ENCODE measurements at regions not wholly inside any gene's neighbourhood (a gene's known extent, or its start where the extent isn't known, plus 50 kb on each side); places are given as distances from the start of the nearest gene placed in this dataset.

GRCh38 chr1:232196042-232196441, 433.9 kb downstream of the SIPA1L2 start:
- no peaks in the 10 kb centered on the region for H3K36me3 ChIP-seq (ENCODE audit: control insufficient read depth, insufficient read depth, low read length)
- H3K9me3 ChIP-seq (ENCODE audit: control insufficient read depth, low read length) = no peaks in the 10 kb centered on the region
- H3K27ac ChIP-seq (ENCODE audit: insufficient read depth, low read length, poor library complexity, severe bottlenecking) = no peak overlapping the region
- H3K4me3 ChIP-seq (ENCODE audit: insufficient read depth, low read depth, low read length, poor library complexity, severe bottlenecking) = no peak overlapping the region
- no peaks in the 10 kb centered on the region for H3K4me1 ChIP-seq (ENCODE audit: control insufficient read depth, insufficient read depth, low read length, poor library complexity, severe bottlenecking)
- H3K27me3 ChIP-seq (replicated peaks; ENCODE audit: control insufficient read depth, insufficient read depth, low read length, poor library complexity, severe bottlenecking) = no peaks in the 10 kb centered on the region
- DNase-seq = no peak

GRCh38 chr1:232194424-232194823, 435.5 kb downstream of the SIPA1L2 start:
- Histone ChIP-seq H3K9me3 (ENCODE audit: control insufficient read depth, low read length) (no peaks in the 10 kb centered on the region), H3K27me3 (replicated peaks; ENCODE audit: control insufficient read depth, insufficient read depth, low read length, poor library complexity, severe bottlenecking) (no peaks in the 10 kb centered on the region), H3K4me3 (ENCODE audit: insufficient read depth, low read depth, low read length, poor library complexity, severe bottlenecking) (no peak overlapping the region), H3K36me3 (ENCODE audit: control insufficient read depth, insufficient read depth, low read length) (no peaks in the 10 kb centered on the region), H3K4me1 (ENCODE audit: control insufficient read depth, insufficient read depth, low read length, poor library complexity, severe bottlenecking) (no peaks in the 10 kb centered on the region), H3K27ac (ENCODE audit: insufficient read depth, low read length, poor library complexity, severe bottlenecking) (no peak overlapping the region)
- no peak for DNase-seq

- H3K27ac ChIP-seq (ENCODE audit: insufficient read depth, low read length, poor library complexity, severe bottlenecking) = no peak overlapping the region
These were observed 436.5 kb downstream of the SIPA1L2 start for GRCh38 chr1:232193451-232193783.

GRCh38 chr1:232192781-232193450, 437.0 kb downstream of the SIPA1L2 start:
- no peaks in the 10 kb centered on the region for H3K27me3 ChIP-seq (replicated peaks; ENCODE audit: control insufficient read depth, insufficient read depth, low read length, poor library complexity, severe bottlenecking)
- DNase-seq = no peak
- no peak overlapping the region for H3K27ac ChIP-seq (ENCODE audit: insufficient read depth, low read length, poor library complexity, severe bottlenecking)
- H3K9me3 ChIP-seq (ENCODE audit: control insufficient read depth, low read length) = no peaks in the 10 kb centered on the region
- H3K4me1 ChIP-seq (ENCODE audit: control insufficient read depth, insufficient read depth, low read length, poor library complexity, severe bottlenecking) = no peaks in the 10 kb centered on the region
- H3K4me3 ChIP-seq (ENCODE audit: insufficient read depth, low read depth, low read length, poor library complexity, severe bottlenecking) = no peak overlapping the region
- H3K36me3 ChIP-seq (ENCODE audit: control insufficient read depth, insufficient read depth, low read length) = no peaks in the 10 kb centered on the region

More at GRCh38 chr1:232193451-232193783, 436.5 kb downstream of the SIPA1L2 start:
- Histone ChIP-seq H3K4me1 (ENCODE audit: control insufficient read depth, insufficient read depth, low read length, poor library complexity, severe bottlenecking) (no peaks in the 10 kb centered on the region), H3K27me3 (replicated peaks; ENCODE audit: control insufficient read depth, insufficient read depth, low read length, poor library complexity, severe bottlenecking) (no peaks in the 10 kb centered on the region), H3K36me3 (ENCODE audit: control insufficient read depth, insufficient read depth, low read length) (no peaks in the 10 kb centered on the region), H3K4me3 (ENCODE audit: insufficient read depth, low read depth, low read length, poor library complexity, severe bottlenecking) (no peak overlapping the region), H3K9me3 (ENCODE audit: control insufficient read depth, low read length) (no peaks in the 10 kb centered on the region)
- DNase-seq = no peak

- no peaks in the 10 kb centered on the region for H3K27me3 ChIP-seq (replicated peaks; ENCODE audit: control insufficient read depth, insufficient read depth, low read length, poor library complexity, severe bottlenecking)
- no peaks in the 10 kb centered on the region for H3K4me1 ChIP-seq (ENCODE audit: control insufficient read depth, insufficient read depth, low read length, poor library complexity, severe bottlenecking)
- no peaks in the 10 kb centered on the region for H3K9me3 ChIP-seq (ENCODE audit: control insufficient read depth, low read length)
- no peak for DNase-seq
- no peaks in the 10 kb centered on the region for H3K36me3 ChIP-seq (ENCODE audit: control insufficient read depth, insufficient read depth, low read length)
- H3K4me3 ChIP-seq (ENCODE audit: insufficient read depth, low read depth, low read length, poor library complexity, severe bottlenecking) = no peak overlapping the region
- H3K27ac ChIP-seq (ENCODE audit: insufficient read depth, low read length, poor library complexity, severe bottlenecking) = no peak overlapping the region
These were observed 438.4 kb downstream of the SIPA1L2 start for GRCh38 chr1:232191560-232191959.

GRCh38 chr1:232188318-232188717, 441.6 kb downstream of the SIPA1L2 start:
- Histone ChIP-seq H3K9me3 (ENCODE audit: control insufficient read depth, low read length) (no peaks in the 10 kb centered on the region), H3K27ac (ENCODE audit: insufficient read depth, low read length, poor library complexity, severe bottlenecking) (no peak overlapping the region), H3K36me3 (ENCODE audit: control insufficient read depth, insufficient read depth, low read length) (no peaks in the 10 kb centered on the region), H3K27me3 (replicated peaks; ENCODE audit: control insufficient read depth, insufficient read depth, low read length, poor library complexity, severe bottlenecking) (no peaks in the 10 kb centered on the region), H3K4me3 (ENCODE audit: insufficient read depth, low read depth, low read length, poor library complexity, severe bottlenecking) (no peak overlapping the region), H3K4me1 (ENCODE audit: control insufficient read depth, insufficient read depth, low read length, poor library complexity, severe bottlenecking) (no peaks in the 10 kb centered on the region)
- no peak for DNase-seq

- H3K27me3 ChIP-seq (replicated peaks; ENCODE audit: control insufficient read depth, insufficient read depth, low read length, poor library complexity, severe bottlenecking) = no peaks in the 10 kb centered on the region
- no peak for DNase-seq
- no peak overlapping the region for H3K4me3 ChIP-seq (ENCODE audit: insufficient read depth, low read depth, low read length, poor library complexity, severe bottlenecking)
- H3K9me3 ChIP-seq (ENCODE audit: control insufficient read depth, low read length) = no peaks in the 10 kb centered on the region
- H3K4me1 ChIP-seq (ENCODE audit: control insufficient read depth, insufficient read depth, low read length, poor library complexity, severe bottlenecking) = no peaks in the 10 kb centered on the region
- no peaks in the 10 kb centered on the region for H3K36me3 ChIP-seq (ENCODE audit: control insufficient read depth, insufficient read depth, low read length)
- no peak overlapping the region for H3K27ac ChIP-seq (ENCODE audit: insufficient read depth, low read length, poor library complexity, severe bottlenecking)
These were observed 443.0 kb downstream of the SIPA1L2 start for GRCh38 chr1:232186931-232187330.

- H3K36me3 ChIP-seq (ENCODE audit: control insufficient read depth, insufficient read depth, low read length) = no peaks in the 10 kb centered on the region
- H3K4me3 ChIP-seq (ENCODE audit: insufficient read depth, low read depth, low read length, poor library complexity, severe bottlenecking) = no peak overlapping the region
These were observed 445.1 kb downstream of the SIPA1L2 start for GRCh38 chr1:232184561-232185530.

GRCh38 chr1:232183802-232184201, 446.1 kb downstream of the SIPA1L2 start:
- H3K9me3 ChIP-seq (ENCODE audit: control insufficient read depth, low read length) = no peaks in the 10 kb centered on the region
- H3K27ac ChIP-seq (ENCODE audit: insufficient read depth, low read length, poor library complexity, severe bottlenecking) = no peak overlapping the region
- no peaks in the 10 kb centered on the region for H3K36me3 ChIP-seq (ENCODE audit: control insufficient read depth, insufficient read depth, low read length)
- H3K27me3 ChIP-seq (replicated peaks; ENCODE audit: control insufficient read depth, insufficient read depth, low read length, poor library complexity, severe bottlenecking) = no peaks in the 10 kb centered on the region
- DNase-seq = no peak
- no peak overlapping the region for H3K4me3 ChIP-seq (ENCODE audit: insufficient read depth, low read depth, low read length, poor library complexity, severe bottlenecking)
- H3K4me1 ChIP-seq (ENCODE audit: control insufficient read depth, insufficient read depth, low read length, poor library complexity, severe bottlenecking) = no peaks in the 10 kb centered on the region

More at GRCh38 chr1:232184561-232185530, 445.1 kb downstream of the SIPA1L2 start:
- no peak for DNase-seq
- Histone ChIP-seq H3K9me3 (ENCODE audit: control insufficient read depth, low read length) (no peaks in the 10 kb centered on the region), H3K4me1 (ENCODE audit: control insufficient read depth, insufficient read depth, low read length, poor library complexity, severe bottlenecking) (no peaks in the 10 kb centered on the region), H3K27ac (ENCODE audit: insufficient read depth, low read length, poor library complexity, severe bottlenecking) (no peak overlapping the region), H3K27me3 (replicated peaks; ENCODE audit: control insufficient read depth, insufficient read depth, low read length, poor library complexity, severe bottlenecking) (no peaks in the 10 kb centered on the region)

- Histone ChIP-seq H3K36me3 (ENCODE audit: control insufficient read depth, insufficient read depth, low read length) (no peaks in the 10 kb centered on the region), H3K27me3 (replicated peaks; ENCODE audit: control insufficient read depth, insufficient read depth, low read length, poor library complexity, severe bottlenecking) (no peaks in the 10 kb centered on the region), H3K4me3 (ENCODE audit: insufficient read depth, low read depth, low read length, poor library complexity, severe bottlenecking) (no peak overlapping the region), H3K9me3 (ENCODE audit: control insufficient read depth, low read length) (no peaks in the 10 kb centered on the region), H3K27ac (ENCODE audit: insufficient read depth, low read length, poor library complexity, severe bottlenecking) (no peak overlapping the region), H3K4me1 (ENCODE audit: control insufficient read depth, insufficient read depth, low read length, poor library complexity, severe bottlenecking) (no peaks in the 10 kb centered on the region)
- DNase-seq = no peak
These were observed 446.6 kb downstream of the SIPA1L2 start for GRCh38 chr1:232183266-232183800.
